IMR-90 (cell line): ENCODE measurements at regions not wholly inside any gene's neighbourhood (a gene's known extent, or its start where the extent isn't known, plus 50 kb on each side); places are given as distances from the start of the nearest gene placed in this dataset.

Experiments used
- ATAC-seq: fragments of 200-7000 bp; cut with Tn5 transposase; 2 replicates; pipeline ENCODE4 v1.9.1; 2020; ENCODE audit warnings: low read depth, mild to moderate bottlenecking, moderate library complexity
- BruUV-seq: library from RNA; stranded (reverse); fragments of 400-500 nt; replicated peaks from 2 replicates; lab custom pipeline; 2021; lab: Mats Ljungman, UMichigan
- CTCF ChIA-PET: fragments of 300-600 bp; formaldehyde crosslinking; extraction: SDS; loops from one replicate; lab custom pipeline; 2021; ENCODE audit warnings: antibody characterized with exemption; lab: Yijun Ruan, JAX
- POLR2A ChIA-PET: fragments of 300-600 bp; sonication (Branson Sonifier 250); formaldehyde crosslinking; loops from one replicate; lab custom pipeline; 2022; ENCODE audit warnings: antibody characterized with exemption; ENCODE audit not compliant: unreplicated experiment; lab: Charles Lee
- DNase-seq: peaks from one replicate; pipeline ENCODE4 v3.0.0; 2013
- H2AFZ ChIP-seq: replicated peaks from 2 replicates; pipeline ENCODE3; 2013; ENCODE audit warnings: low read length, mild to moderate bottlenecking; ENCODE audit not compliant: poor library complexity
- H2AK5ac ChIP-seq: 2 replicates; pipeline ENCODE4 v1.6.1; 2013; ENCODE audit warnings: low read depth, low read length, inconsistent platforms
- H2AK9ac ChIP-seq: replicated peaks from 2 replicates; pipeline ENCODE3; 2013; ENCODE audit warnings: mild to moderate bottlenecking, low read depth, low read length, moderate library complexity; ENCODE audit not compliant: poor library complexity
- H2BK120ac ChIP-seq: 2 replicates; pipeline ENCODE4 v1.6.1; 2013; ENCODE audit warnings: low read depth, low read length, inconsistent platforms
- H2BK15ac ChIP-seq: 3 replicates; pipeline ENCODE4 v1.6.1; 2013; ENCODE audit warnings: low read depth, low read length, inconsistent platforms
- H2BK20ac ChIP-seq: 2 replicates; pipeline ENCODE4 v1.6.1; 2013; ENCODE audit warnings: low read depth, mild to moderate bottlenecking, inconsistent platforms, low read length, moderate library complexity
- H2BK5ac ChIP-seq: 2 replicates; pipeline ENCODE4 v1.6.1; 2013; ENCODE audit warnings: mild to moderate bottlenecking, low read depth, low read length, inconsistent platforms; ENCODE audit not compliant: poor library complexity, severe bottlenecking
- H3K14ac ChIP-seq: replicated peaks from 2 replicates; pipeline ENCODE4 v1.6.1; 2013; ENCODE audit warnings: low read depth, low read length, inconsistent platforms
- H3K18ac ChIP-seq: 2 replicates; pipeline ENCODE4 v1.6.1; 2013; ENCODE audit warnings: low read depth, low read length, control low read depth
- H3K23ac ChIP-seq: 2 replicates; pipeline ENCODE4 v1.6.1; 2013; ENCODE audit warnings: low read depth, low read length, inconsistent platforms
- H3K27ac ChIP-seq: 2 replicates; pipeline ENCODE4 v1.5.1; 2013; ENCODE audit warnings: mild to moderate bottlenecking, control low read depth, low read length; ENCODE audit not compliant: insufficient read depth
- H3K27me3 ChIP-seq: 2 replicates; pipeline ENCODE4 v1.6.1; 2013; ENCODE audit warnings: low read length; ENCODE audit not compliant: control insufficient read depth, insufficient read depth
- H3K36me3 ChIP-seq: 2 replicates; pipeline ENCODE4 v1.6.1; 2013; ENCODE audit warnings: low read length, mixed read lengths; ENCODE audit not compliant: control insufficient read depth, insufficient read depth
- H3K4ac ChIP-seq: 2 replicates; pipeline ENCODE4 v1.6.1; 2013; ENCODE audit warnings: low read depth, low read length, inconsistent platforms
- H3K4me1 ChIP-seq: 2 replicates; pipeline ENCODE4 v1.6.1; 2013; ENCODE audit warnings: low read length, mixed read lengths; ENCODE audit not compliant: control insufficient read depth, insufficient read depth
- H3K4me2 ChIP-seq: 2 replicates; pipeline ENCODE4 v1.6.1; 2013; ENCODE audit warnings: low read depth, mild to moderate bottlenecking, control low read depth, low read length, moderate library complexity
- H3K4me3 ChIP-seq: 2 replicates; pipeline ENCODE4 v1.5.1; 2013; ENCODE audit warnings: low read depth, mild to moderate bottlenecking, control low read depth, low read length, moderate library complexity; ENCODE audit not compliant: insufficient read depth
- H3K56ac ChIP-seq: 2 replicates; pipeline ENCODE4 v1.6.1; 2013; ENCODE audit warnings: low read length, inconsistent platforms; ENCODE audit not compliant: insufficient read depth; ENCODE audit errors: extremely low read depth
- H3K79me1 ChIP-seq, 2 experiments: 2 replicates each; pipeline ENCODE4 v1.6.1; 2013; ENCODE audit warnings: low read length in 2 of 2, inconsistent platforms in 1 of 2, low read depth in 1 of 2
- H3K9ac ChIP-seq: 2 replicates; pipeline ENCODE4 v1.6.1; 2013; ENCODE audit warnings: low read depth, low read length, control low read depth
- H3K9me1 ChIP-seq: 2 replicates; pipeline ENCODE4 v1.6.1; 2013; ENCODE audit warnings: low read length, inconsistent platforms; ENCODE audit not compliant: insufficient read depth
- H3K9me3 ChIP-seq: 2 replicates; pipeline ENCODE4 v1.6.1; 2013; ENCODE audit warnings: low read length; ENCODE audit not compliant: control insufficient read depth, insufficient read depth
- H4K20me1 ChIP-seq: 2 replicates; pipeline ENCODE4 v1.6.1; 2013; ENCODE audit warnings: low read length, inconsistent platforms; ENCODE audit not compliant: insufficient read depth
- H4K5ac ChIP-seq: 2 replicates; pipeline ENCODE4 v1.6.1; 2013; ENCODE audit warnings: mild to moderate bottlenecking, low read depth, low read length, control low read depth
- H4K8ac ChIP-seq, 2 experiments: 2 replicates each; pipeline ENCODE4 v1.6.1; 2013; ENCODE audit warnings: low read depth in 2 of 2, low read length in 2 of 2, control low read depth in 1 of 2, inconsistent platforms in 1 of 2
- H4K91ac ChIP-seq: 2 replicates; pipeline ENCODE4 v1.6.1; 2013; ENCODE audit warnings: low read depth, low read length, inconsistent platforms; ENCODE audit not compliant: insufficient read depth
- CHD1 ChIP-seq: IDR thresholded peaks from 2 replicates; pipeline ENCODE4 v1.6.1; 2012; ENCODE audit warnings: low read depth, low read length, improper control_type of control experiment
- FOS ChIP-seq: fragments of 150-350 bp; IDR thresholded peaks from 2 replicates; pipeline ENCODE4 v1.6.1; 2016; ENCODE audit warnings: low read depth, low read length
- WGBS, 2 experiments: methylation state at CpG; one replicate each; pipeline versions ENCODE4 v1.1.5 to v1.1.7; 2013; ENCODE audit warnings: missing lambda C conversion rate in 2 of 2; ENCODE audit not compliant: insufficient read length in 1 of 2; ENCODE audit errors: extremely low coverage in 2 of 2; 5-methylcytosine and 5-hydroxymethylcytosine counted together
- dilution Hi-C: fragments of 300-500 bp; cut with HindIII; formaldehyde crosslinking; loops from one replicate; pipeline ENCODE4 v1.14.3; 2018; ENCODE audit warnings: low sequenced_read_pairs; ENCODE audit not compliant: unreplicated experiment
- in situ Hi-C: fragments of 300-500 bp; cut with MboI; formaldehyde crosslinking; loops from 3 replicates; pipeline ENCODE4 v1.14.3; 2019; ENCODE audit warnings: low sequenced_read_pairs, inconsistent platforms, mixed read lengths
- intact Hi-C: fragments of 100-400 bp; cut with micrococcal nuclease; formaldehyde crosslinking; loops from 2 replicates; pipeline ENCODE4 v1.10.0; 2022

DNA sequence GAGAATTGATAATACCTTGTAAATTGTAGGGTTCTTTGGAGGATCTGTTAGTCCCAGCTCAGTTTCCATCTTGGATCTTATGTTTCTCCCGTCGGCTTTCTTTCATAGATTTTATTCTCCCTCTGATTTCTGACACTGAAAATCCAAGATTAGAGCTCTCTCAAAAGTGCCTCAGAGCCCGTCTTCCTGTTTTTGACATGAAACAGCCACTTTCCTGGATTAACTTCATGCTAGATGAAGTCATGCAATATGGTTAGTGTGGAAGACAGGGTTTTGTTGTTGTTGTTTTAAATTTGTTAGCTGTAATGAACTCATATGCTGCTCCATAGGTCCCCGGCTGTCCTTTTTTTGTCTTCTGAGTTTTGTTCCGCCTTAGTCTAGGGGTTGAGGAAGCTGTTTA, 51.6 kb upstream of the ZFR start:
- Histone ChIP-seq H3K4me2 (no peak overlapping the region), H2BK5ac (no peak overlapping the region), H3K18ac (no peak overlapping the region), H2AK5ac (no peak overlapping the region), H3K14ac (no peak overlapping the region), H3K4me1 (no peaks in the 10 kb centered on the region), H2AK9ac (no peak overlapping the region), H4K91ac (no peak overlapping the region), H2BK120ac (no peak overlapping the region), H3K27ac (no peak overlapping the region), H3K56ac (no peak overlapping the region), H4K5ac (no peak overlapping the region), H3K9ac (no peak overlapping the region), H3K9me3 (no peaks in the 10 kb centered on the region), H3K23ac (no peak overlapping the region), H2AFZ (no peak overlapping the region), H3K4me3 (no peak overlapping the region), H2BK15ac (no peak overlapping the region), H3K79me1 (no peaks in the 10 kb centered on the region), H3K36me3 (no peaks in the 10 kb centered on the region), H3K9me1 (no peaks in the 10 kb centered on the region), H4K8ac (no peak overlapping the region), H2BK20ac (no peak overlapping the region), H4K20me1 (no peaks in the 10 kb centered on the region), H3K27me3 (peaks cover 6% of the 10 kb centered on the region; the same call in 1 of the 2 replicates), H3K4ac (no peak overlapping the region)
- dilution Hi-C loops = no loop called here
- no peak for ATAC-seq
- intact Hi-C loops = no loop called here
- ChIA-PET POLR2A (no interaction called here), CTCF (interaction anchor here (2.4 kb wide), 1 partner anchor 94 kb away, joined by 8 read pairs; no protein-coding TSS in a partner anchor)
- 93% methylated on average over 2 of the region's 5 CpGs; no CpG with 5 or more reads in 1 of the 2 experiments for WGBS, 2 experiments
- TF ChIP-seq FOS (no peak), CHD1 (no peak)
- in situ Hi-C loops = loop anchor here (25.0 kb wide), 1 partner anchor 691 kb away; no protein-coding TSS in a partner anchor
- no TSS peak for BruUV-seq
- DNase-seq = no peak
